Uterus (tissue), 3 donors: ENCODE measurements at regions not wholly inside any gene's neighbourhood (a gene's known extent, or its start where the extent isn't known, plus 50 kb on each side); places are given as distances from the start of the nearest gene placed in this dataset.

Source experiments
- DNase-seq, 2 donors: peaks; one replicate each; pipeline ENCODE4 v3.0.0-alpha.2; 2019 to 2020
- H3K27ac ChIP-seq, 2 donors: fragments of 200-600 bp; sonication (generic); 1 replicate in 1 of 2; 2 replicates in 1 of 2; pipeline ENCODE4 v1.5.1; 2016 to 2018
- H3K27me3 ChIP-seq, 2 donors: fragments of 200-600 bp; sonication (generic); one replicate each; pipeline ENCODE4 v1.5.1; 2018 to 2019; ENCODE audit warnings: control low read depth in 1 of 2
- H3K36me3 ChIP-seq, 2 donors: fragments of 200-600 bp; sonication (generic); one replicate each; pipeline ENCODE4 v1.5.1; 2019; ENCODE audit warnings: control low read depth in 1 of 2
- H3K4me1 ChIP-seq, 2 donors: fragments of 200-600 bp; sonication (generic); one replicate each; pipeline ENCODE4 v1.5.1; 2018 to 2019; ENCODE audit warnings: control low read depth in 1 of 2
- H3K4me3 ChIP-seq, 2 donors: fragments of 200-600 bp; sonication (generic); 1 replicate in 1 of 2; 2 replicates in 1 of 2; pipeline ENCODE4 v1.5.1; 2018 to 2019; ENCODE audit warnings: mild to moderate bottlenecking in 1 of 2
- H3K9me3 ChIP-seq, 2 donors: fragments of 200-600 bp; sonication (generic); one replicate each; pipeline ENCODE4 v1.5.1; 2019; ENCODE audit warnings: control low read depth in 1 of 2
- CTCF ChIP-seq, 4 experiments: fragments of 200-600 bp in 2 of 4; fragments of 450-650 bp in 2 of 4; sonication (generic) in 2 of 4; IDR thresholded peaks; one replicate each; pipeline ENCODE4 v1.5.1; 2016 to 2019; ENCODE audit warnings: antibody characterized with exemption in 4 of 4, mild to moderate bottlenecking in 2 of 4, moderate library complexity in 1 of 4
- POLR2A ChIP-seq, 2 donors: fragments of 450-650 bp; IDR thresholded peaks; one replicate each; pipeline ENCODE4 v1.6.1; 2016; ENCODE audit warnings: antibody characterized with exemption in 2 of 2, mild to moderate bottlenecking in 1 of 2, moderate library complexity in 1 of 2
- intact Hi-C: fragments of 100-400 bp; cut with DNase I; formaldehyde crosslinking; loops from one replicate; pipeline ENCODE4 v1.15.1; 2023; ENCODE audit warnings: low total_unique reads
- donor health status: DM: yes; HTN: yes; CAD: no.

DNA sequence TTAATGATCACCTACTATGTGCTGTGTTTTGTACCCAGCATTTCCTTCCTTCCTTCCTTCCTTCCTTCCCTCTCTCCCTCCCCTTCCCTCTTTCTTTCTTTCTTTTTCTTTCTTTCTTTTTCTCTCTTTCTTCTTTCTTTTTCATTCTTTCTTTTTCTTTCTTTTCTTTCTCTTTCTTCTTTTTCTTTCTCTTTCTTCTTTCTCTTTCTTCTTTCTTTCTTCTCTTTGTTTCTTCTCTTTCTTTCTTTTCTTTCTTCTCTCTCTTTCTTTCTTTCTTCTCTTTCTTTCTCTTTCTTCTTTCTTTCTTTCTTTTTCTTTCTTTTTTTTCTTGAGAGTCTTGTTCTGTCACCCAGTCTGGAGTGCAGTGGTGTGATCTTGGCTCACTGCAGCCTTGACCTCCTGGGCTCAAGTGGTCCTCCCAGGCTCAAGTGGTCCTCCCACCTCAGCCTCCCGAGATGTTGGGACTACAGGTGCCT is 165.7 kb upstream of the MVB12B start:
- intact Hi-C loops, result no loop called here
- Histone ChIP-seq H3K27ac (no peak overlapping the region), H3K4me1 (no peaks in the 10 kb centered on the region), H3K9me3 (no peaks in the 10 kb centered on the region), H3K4me3 (no peak overlapping the region), H3K36me3 (no peaks in the 10 kb centered on the region), H3K27me3 (no peaks in the 10 kb centered on the region)
- DNase-seq, result no peak
- no peak for TF ChIP-seq CTCF (IDR thresholded peaks at IDR 0.05)
- TF ChIP-seq POLR2A (IDR thresholded peaks at IDR 0.05), result no peak

DNA sequence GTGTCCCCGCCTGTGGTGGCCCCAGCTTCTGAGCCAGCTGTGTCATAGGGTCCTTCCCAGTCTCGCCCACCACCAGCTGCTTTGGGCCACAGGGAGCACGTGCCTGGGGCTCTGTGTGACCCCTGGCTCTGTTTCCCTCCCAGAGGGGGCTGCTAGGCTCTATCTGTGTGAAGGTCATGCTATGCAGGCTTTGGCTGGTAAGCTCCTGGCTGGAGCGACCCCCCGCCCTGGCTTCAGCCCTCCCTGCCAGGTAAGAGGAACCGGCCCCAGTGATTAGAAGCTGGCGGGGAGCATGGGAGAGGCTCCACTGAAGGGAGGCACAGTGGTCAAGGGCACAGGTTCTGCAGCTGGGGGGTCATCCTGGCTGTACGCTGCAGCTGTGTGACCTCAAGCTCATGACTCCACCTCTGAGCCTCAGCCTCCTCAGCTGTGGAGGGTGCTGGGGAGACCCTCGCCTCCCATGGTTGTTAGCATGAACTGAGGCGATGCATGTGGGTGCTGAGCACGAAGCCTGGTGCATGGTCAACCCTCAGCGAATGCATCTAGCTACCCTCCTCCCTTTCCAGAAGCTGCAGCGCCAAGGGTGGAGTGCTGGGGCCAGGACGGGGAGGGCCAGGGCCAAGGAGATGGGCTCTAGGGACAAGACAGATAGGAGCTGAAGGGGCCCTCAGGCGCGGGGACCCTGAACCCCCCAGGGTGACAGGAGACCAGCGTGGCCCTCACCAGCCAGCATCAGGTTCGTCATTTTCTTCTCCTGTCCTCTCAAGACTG is 163.8 kb upstream of the MVB12B start:
- H3K4me1 ChIP-seq, result no peaks in the 10 kb centered on the region
- TF ChIP-seq POLR2A (IDR thresholded peaks at IDR 0.05), result no peak
- TF ChIP-seq CTCF (IDR thresholded peaks at IDR 0.05), result no peak
- DNase-seq, result no peak
- H3K4me3 ChIP-seq, result no peak overlapping the region
- no peak overlapping the region for H3K27ac ChIP-seq
- no peaks in the 10 kb centered on the region for H3K27me3 ChIP-seq
- no peaks in the 10 kb centered on the region for H3K36me3 ChIP-seq
- intact Hi-C loops, result no loop called here
- no peaks in the 10 kb centered on the region for H3K9me3 ChIP-seq

GRCh38 chr9:126164796-126165525 is 161.7 kb upstream of the MVB12B start:
- Histone ChIP-seq H3K27me3 (no peaks in the 10 kb centered on the region), H3K36me3 (no peaks in the 10 kb centered on the region), H3K9me3 (no peaks in the 10 kb centered on the region), H3K4me1 (no peaks in the 10 kb centered on the region), H3K27ac (no peak overlapping the region), H3K4me3 (no peak overlapping the region)
- intact Hi-C loops, result no loop called here
- no peak for DNase-seq
- TF ChIP-seq CTCF (IDR thresholded peaks at IDR 0.05) (no peak), POLR2A (IDR thresholded peaks at IDR 0.05) (no peak)

GRCh38 chr9:126165755-126166154 is 160.9 kb upstream of the MVB12B start:
- no peak for TF ChIP-seq POLR2A (IDR thresholded peaks at IDR 0.05)
- no peak for TF ChIP-seq CTCF (IDR thresholded peaks at IDR 0.05)
- H3K27ac ChIP-seq, result no peak overlapping the region
- DNase-seq, result no peak

GRCh38 chr9:126166291-126166690 is 160.3 kb upstream of the MVB12B start:
- TF ChIP-seq CTCF (IDR thresholded peaks at IDR 0.05) (no peak), POLR2A (IDR thresholded peaks at IDR 0.05) (no peak)
- H3K9me3 ChIP-seq, result no peaks in the 10 kb centered on the region
- no peaks in the 10 kb centered on the region for H3K27me3 ChIP-seq
- no peak overlapping the region for H3K27ac ChIP-seq
- intact Hi-C loops, result no loop called here
- H3K4me3 ChIP-seq, result no peak overlapping the region
- no peaks in the 10 kb centered on the region for H3K36me3 ChIP-seq
- no peaks in the 10 kb centered on the region for H3K4me1 ChIP-seq
- DNase-seq, result no peak

More at GRCh38 chr9:126165755-126166154, 160.9 kb upstream of the MVB12B start:
- no peaks in the 10 kb centered on the region for H3K36me3 ChIP-seq
- no peaks in the 10 kb centered on the region for H3K9me3 ChIP-seq
- intact Hi-C loops, result no loop called here
- H3K27me3 ChIP-seq, result no peaks in the 10 kb centered on the region
- no peaks in the 10 kb centered on the region for H3K4me1 ChIP-seq
- no peak overlapping the region for H3K4me3 ChIP-seq
